ENCODE measurements at regions not wholly inside any gene's neighbourhood (a gene's known extent, or its start where the extent isn't known, plus 50 kb on each side); places are given as distances from the start of the nearest gene placed in this dataset.

DNA sequence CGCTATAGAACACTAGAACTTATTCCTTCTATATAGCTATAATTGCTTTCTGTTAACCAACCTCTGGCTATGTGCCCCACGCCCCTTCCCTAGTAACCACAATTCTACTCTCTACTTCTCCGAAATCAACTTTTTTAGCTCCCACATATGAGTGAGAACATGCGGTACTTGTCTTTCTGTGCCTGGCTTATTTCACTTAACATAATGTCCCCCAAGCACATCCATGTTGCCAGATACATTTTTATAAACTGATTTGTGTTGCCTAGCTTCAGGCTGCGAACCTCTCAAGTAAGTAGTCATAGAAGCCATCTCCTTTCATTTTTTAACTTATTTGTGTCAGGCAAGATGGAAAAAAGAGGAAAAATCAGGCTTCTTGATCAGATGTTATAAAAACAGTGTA lies 249.5 kb downstream of the TMEM167A start:
- H3K9me3 ChIP-seq (replicated peaks; ENCODE audit: control insufficient read depth, insufficient read depth, low read length), result no peaks in the 10 kb centered on the region
- in situ Hi-C loops (cut with MboI), result no loop called here
- ChIA-PET POLR2A (interaction anchor here (0.6 kb wide), 1 partner anchor 15 kb away, joined by 3 read pairs; no protein-coding TSS in a partner anchor), RAD21 (ENCODE audit: unreplicated experiment) (no interaction called here), SMC1A (ENCODE audit: uncharacterized antibody, unreplicated experiment) (interaction anchor here (0.6 kb wide), 1 partner anchor 290 kb away, joined by 3 read pairs; no protein-coding TSS in a partner anchor), CTCF (interaction anchor here (1.2 kb wide), 1 partner anchor 8 kb away, joined by 3 read pairs; no protein-coding TSS in a partner anchor)
- H2AFZ ChIP-seq (ENCODE audit: control insufficient read depth, low read depth, low read length), result no peak overlapping the region
- no peaks in the 10 kb centered on the region for H3K4me1 ChIP-seq (ENCODE audit: control insufficient read depth, insufficient read depth, low read length)
- no peak overlapping the region for H3K9ac ChIP-seq (ENCODE audit: control insufficient read depth, insufficient read depth, low read length)
- FAIRE-seq (no peak), ATAC-seq (no peak), DNase-seq (ENCODE audit: low read depth, low spot score) (no peak)
- WGBS (ENCODE audit: insufficient coverage, insufficient replicate concordance, low lambda C conversion rate, missing lambda C conversion rate), result 61% methylated on average over 5 of the region's 5 CpGs
- H3K79me2 ChIP-seq (ENCODE audit: control insufficient read depth, insufficient read depth, low read length), result no peaks in the 10 kb centered on the region
- no TSS peak for BruUV-seq (replicated peaks)
- no peak overlapping the region for H3K4me2 ChIP-seq (ENCODE audit: control insufficient read depth, insufficient read depth)
- intact Hi-C loops (cut with micrococcal nuclease; ENCODE audit: unreplicated experiment), result no loop called here
- no peak overlapping the region for H3K27ac ChIP-seq (ENCODE audit: control insufficient read depth, insufficient read depth)
- no peaks in the 10 kb centered on the region for H4K20me1 ChIP-seq (ENCODE audit: control insufficient read depth, insufficient read depth)
- no peaks in the 10 kb centered on the region for H3K36me3 ChIP-seq (ENCODE audit: control insufficient read depth in 2 of 2, insufficient read depth in 2 of 2, low read length in 1 of 2)
- no peaks in the 10 kb centered on the region for H3K27me3 ChIP-seq (replicated peaks in 1 of 2; ENCODE audit: control insufficient read depth in 2 of 2, insufficient read depth in 2 of 2, low read length in 1 of 2)
- no peak overlapping the region for H3K4me3 ChIP-seq
- TF ChIP-seq ZBTB40 (IDR thresholded peaks at IDR 0.05; ENCODE audit: borderline replicate concordance) (no peak), WRNIP1 (IDR thresholded peaks at IDR 0.05; ENCODE audit: borderline replicate concordance, low read depth, low read length) (no peak), PAX8 (IDR thresholded peaks at IDR 0.05) (no peak), HCFC1 (IDR thresholded peaks at IDR 0.05; ENCODE audit: low read length) (no peak), MAX (IDR thresholded peaks at IDR 0.05; ENCODE audit: low read depth, low read length) (no peak), BHLHE40 (IDR thresholded peaks at IDR 0.05; ENCODE audit: borderline replicate concordance in 1 of 2, low read depth in 2 of 2, low read length in 1 of 2) (no peak), SP1 (IDR thresholded peaks at IDR 0.05; ENCODE audit: low read depth, low read length) (no peak), SMC3 (IDR thresholded peaks at IDR 0.05; ENCODE audit: borderline replicate concordance, low read length) (no peak), FOS (IDR thresholded peaks at IDR 0.05; ENCODE audit: borderline replicate concordance, extremely low read depth, insufficient read length) (no peak), PKNOX1 (IDR thresholded peaks at IDR 0.05) (no peak), RELA (IDR thresholded peaks at IDR 0.05; ENCODE audit: borderline replicate concordance, partially characterized antibody) (no peak), ZNF24 (IDR thresholded peaks at IDR 0.05) (no peak)
- TF ChIP-seq, protein P1, sequence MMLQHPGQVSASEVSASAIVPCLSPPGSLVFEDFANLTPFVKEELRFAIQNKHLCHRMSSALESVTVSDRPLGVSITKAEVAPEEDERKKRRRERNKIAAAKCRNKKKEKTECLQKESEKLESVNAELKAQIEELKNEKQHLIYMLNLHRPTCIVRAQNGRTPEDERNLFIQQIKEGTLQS (IDR thresholded peaks at IDR 0.05; ENCODE audit: borderline replicate concordance, extremely low read depth, low read depth, low read length), result no peak
- TF ChIP-seq, protein P2, sequence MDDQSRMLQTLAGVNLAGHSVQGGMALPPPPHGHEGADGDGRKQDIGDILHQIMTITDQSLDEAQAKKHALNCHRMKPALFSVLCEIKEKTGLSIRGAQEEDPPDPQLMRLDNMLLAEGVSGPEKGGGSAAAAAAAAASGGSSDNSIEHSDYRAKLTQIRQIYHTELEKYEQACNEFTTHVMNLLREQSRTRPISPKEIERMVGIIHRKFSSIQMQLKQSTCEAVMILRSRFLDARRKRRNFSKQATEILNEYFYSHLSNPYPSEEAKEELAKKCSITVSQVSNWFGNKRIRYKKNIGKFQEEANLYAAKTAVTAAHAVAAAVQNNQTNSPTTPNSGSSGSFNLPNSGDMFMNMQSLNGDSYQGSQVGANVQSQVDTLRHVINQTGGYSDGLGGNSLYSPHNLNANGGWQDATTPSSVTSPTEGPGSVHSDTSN (IDR thresholded peaks at IDR 0.05; ENCODE audit: insufficient replicate concordance, low read depth, low read length), result no peak

Measured in GM12878 (cell line).